ENCODE measurements at regions not wholly inside any gene's neighbourhood (a gene's known extent, or its start where the extent isn't known, plus 50 kb on each side); places are given as distances from the start of the nearest gene placed in this dataset.

DNA sequence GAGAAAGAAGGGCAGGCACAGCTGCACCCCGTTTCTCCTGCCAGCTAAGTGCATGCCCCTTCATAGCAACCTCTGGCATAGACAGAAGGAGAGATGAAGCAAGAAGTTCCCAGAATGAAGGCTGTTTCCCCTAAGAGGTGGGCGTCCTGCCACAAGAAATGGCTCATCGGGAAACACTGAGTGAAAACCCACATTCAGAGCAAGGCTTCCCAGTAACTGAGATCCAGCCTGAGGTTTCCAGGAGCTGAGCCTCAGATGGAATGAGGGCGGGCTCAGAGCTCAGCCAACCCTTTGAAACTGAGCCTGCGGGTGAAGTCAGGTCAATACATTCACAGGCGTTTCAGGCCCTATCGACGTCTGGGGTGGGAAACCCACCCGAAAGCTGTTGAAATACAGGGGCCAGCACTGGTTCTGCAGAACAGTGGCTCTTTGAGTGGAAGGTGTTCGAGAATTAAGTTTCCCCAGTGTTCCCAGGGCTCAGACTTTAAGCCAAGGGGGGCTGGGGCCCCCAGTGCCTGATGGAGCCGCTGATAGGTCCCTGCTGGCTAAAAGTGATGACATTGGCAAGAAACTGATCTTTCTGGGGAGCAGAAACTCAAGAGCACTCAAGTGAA, 510.2 kb downstream of the RPS24 start:
- DNase-seq (ENCODE audit: low read depth, low spot score) = no peak
- Histone ChIP-seq H4K20me1 (ENCODE audit: insufficient read depth) (no peaks in the 10 kb centered on the region), H3K4me3 (replicated peaks in 1 of 2; ENCODE audit: low read depth in 1 of 2, low read length in 2 of 2) (no peak overlapping the region), H3K36me3 (ENCODE audit: control insufficient read depth in 1 of 2, insufficient read depth in 2 of 2, low read length in 2 of 2) (no peaks in the 10 kb centered on the region), H3K27ac (ENCODE audit: low read depth, low read length) (no peak overlapping the region), H3K79me2 (ENCODE audit: insufficient read depth, low read length) (no peaks in the 10 kb centered on the region), H3K4me2 (ENCODE audit: low read length) (no peak overlapping the region), H3K27me3 (ENCODE audit: insufficient read depth, low read length) (peaks cover 14% of the 10 kb centered on the region; the same call in 1 of the 2 replicates), H3K9me3 (ENCODE audit: control insufficient read depth in 1 of 2, insufficient read depth in 1 of 2, low read depth in 1 of 2, low read length in 2 of 2) (no peaks in the 10 kb centered on the region), H3K9me2 (ENCODE audit: insufficient read depth) (no peaks in the 10 kb centered on the region), H3K4me1 (ENCODE audit: control insufficient read depth in 1 of 2, insufficient read depth in 2 of 2, low read length in 2 of 2) (no peaks in the 10 kb centered on the region), H2AFZ (ENCODE audit: low read depth, low read length, poor library complexity, severe bottlenecking) (no peak overlapping the region), H3K9ac (ENCODE audit: low read length) (no peak overlapping the region)
- intact Hi-C loops (cut with micrococcal nuclease) = no loop called here
- ChIA-PET RAD21 (ENCODE audit: low non-redundant PET in 1 of 2, low total read pairs in 2 of 2, uncharacterized antibody in 2 of 2, unreplicated experiment in 2 of 2) (no interaction called here), POLR2A (no interaction called here), CTCF (no interaction called here)
- ATAC-seq = no peak
- BruUV-seq (replicated peaks) = no TSS peak
- TF ChIP-seq JUND (IDR thresholded peaks at IDR 0.05) (no peak), YY1 (IDR thresholded peaks at IDR 0.05; ENCODE audit: extremely low read depth, insufficient replicate concordance, low read depth, low read length) (no peak), SP1 (IDR thresholded peaks at IDR 0.05; ENCODE audit: low read depth) (no peak), EZH2phosphoT487 (IDR thresholded peaks at IDR 0.05; ENCODE audit: borderline replicate concordance) (no peak), ZFX (IDR thresholded peaks at IDR 0.05) (no peak)

DNA sequence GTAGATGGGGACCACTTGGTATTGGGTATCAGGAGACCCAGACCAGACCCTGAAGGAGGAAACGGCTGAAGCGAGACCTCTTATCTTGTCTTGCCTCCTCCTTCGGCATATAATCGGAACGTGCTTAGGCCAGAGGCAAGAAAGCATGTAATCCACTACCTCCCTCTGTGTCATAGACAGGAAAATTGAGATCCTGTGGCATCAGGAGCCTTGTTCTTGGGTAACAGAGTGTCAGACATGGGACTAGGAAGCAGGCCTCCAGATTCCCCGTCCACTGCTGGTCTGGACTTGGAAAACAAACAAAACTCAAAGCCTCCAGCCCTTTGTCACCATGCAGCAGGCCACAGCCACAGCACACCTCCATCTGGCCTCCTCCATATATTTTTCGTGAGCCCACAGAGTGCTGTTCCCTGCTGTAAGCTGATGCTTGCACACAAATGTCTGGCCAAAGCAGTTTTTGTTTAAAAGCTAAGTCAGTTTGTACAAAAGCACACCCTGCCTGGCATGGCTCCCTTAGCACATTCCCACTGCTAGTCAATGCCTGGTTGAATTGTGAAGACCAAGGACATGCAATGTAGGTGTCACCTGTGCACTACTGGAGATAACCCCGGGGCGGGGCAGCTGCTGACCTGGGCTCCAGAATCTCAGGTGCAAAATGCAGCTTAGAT, 510.9 kb downstream of the RPS24 start:
- H3K27me3 ChIP-seq (ENCODE audit: insufficient read depth, low read length) = peaks cover 18% of the 10 kb centered on the region; the same call in 1 of the 2 replicates
- no peaks in the 10 kb centered on the region for H3K9me3 ChIP-seq (ENCODE audit: control insufficient read depth in 1 of 2, insufficient read depth in 1 of 2, low read depth in 1 of 2, low read length in 2 of 2)
- no peaks in the 10 kb centered on the region for H3K4me1 ChIP-seq (ENCODE audit: control insufficient read depth in 1 of 2, insufficient read depth in 2 of 2, low read length in 2 of 2)
- no peak overlapping the region for H2AFZ ChIP-seq (ENCODE audit: low read depth, low read length, poor library complexity, severe bottlenecking)
- intact Hi-C loops (cut with micrococcal nuclease) = no loop called here
- H3K27ac ChIP-seq (ENCODE audit: low read depth, low read length) = no peak overlapping the region
- ChIA-PET POLR2A (no interaction called here), CTCF (no interaction called here), RAD21 (ENCODE audit: low non-redundant PET in 1 of 2, low total read pairs in 2 of 2, uncharacterized antibody in 2 of 2, unreplicated experiment in 2 of 2) (no interaction called here)
- H3K4me2 ChIP-seq (ENCODE audit: low read length) = no peak overlapping the region
- H3K79me2 ChIP-seq (ENCODE audit: insufficient read depth, low read length) = no peaks in the 10 kb centered on the region
- no peak for DNase-seq (ENCODE audit: low read depth, low spot score)
- no TSS peak for BruUV-seq (replicated peaks)
- H3K4me3 ChIP-seq (replicated peaks in 1 of 2; ENCODE audit: low read depth in 1 of 2, low read length in 2 of 2) = no peak overlapping the region
- H3K9ac ChIP-seq (ENCODE audit: low read length) = no peak overlapping the region
- no peaks in the 10 kb centered on the region for H3K9me2 ChIP-seq (ENCODE audit: insufficient read depth)
- H4K20me1 ChIP-seq (ENCODE audit: insufficient read depth) = no peaks in the 10 kb centered on the region
- H3K36me3 ChIP-seq (ENCODE audit: control insufficient read depth in 1 of 2, insufficient read depth in 2 of 2, low read length in 2 of 2) = no peaks in the 10 kb centered on the region
- ATAC-seq = no peak
- TF ChIP-seq YY1 (IDR thresholded peaks at IDR 0.05; ENCODE audit: extremely low read depth, insufficient replicate concordance, low read depth, low read length) = no peak
- no peak for TF ChIP-seq FOSL1 (IDR thresholded peaks at IDR 0.05; ENCODE audit: low read depth)
- TF ChIP-seq SIN3A (IDR thresholded peaks at IDR 0.05; ENCODE audit: low read depth) = no peak
- TF ChIP-seq, protein P1, sequence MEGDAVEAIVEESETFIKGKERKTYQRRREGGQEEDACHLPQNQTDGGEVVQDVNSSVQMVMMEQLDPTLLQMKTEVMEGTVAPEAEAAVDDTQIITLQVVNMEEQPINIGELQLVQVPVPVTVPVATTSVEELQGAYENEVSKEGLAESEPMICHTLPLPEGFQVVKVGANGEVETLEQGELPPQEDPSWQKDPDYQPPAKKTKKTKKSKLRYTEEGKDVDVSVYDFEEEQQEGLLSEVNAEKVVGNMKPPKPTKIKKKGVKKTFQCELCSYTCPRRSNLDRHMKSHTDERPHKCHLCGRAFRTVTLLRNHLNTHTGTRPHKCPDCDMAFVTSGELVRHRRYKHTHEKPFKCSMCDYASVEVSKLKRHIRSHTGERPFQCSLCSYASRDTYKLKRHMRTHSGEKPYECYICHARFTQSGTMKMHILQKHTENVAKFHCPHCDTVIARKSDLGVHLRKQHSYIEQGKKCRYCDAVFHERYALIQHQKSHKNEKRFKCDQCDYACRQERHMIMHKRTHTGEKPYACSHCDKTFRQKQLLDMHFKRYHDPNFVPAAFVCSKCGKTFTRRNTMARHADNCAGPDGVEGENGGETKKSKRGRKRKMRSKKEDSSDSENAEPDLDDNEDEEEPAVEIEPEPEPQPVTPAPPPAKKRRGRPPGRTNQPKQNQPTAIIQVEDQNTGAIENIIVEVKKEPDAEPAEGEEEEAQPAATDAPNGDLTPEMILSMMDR (IDR thresholded peaks at IDR 0.05 in 2 of 3, conservative IDR thresholded peaks at IDR 0.05 in 1 of 3; ENCODE audit: borderline replicate concordance in 1 of 3, insufficient read depth in 1 of 3, low read depth in 2 of 3, low read length in 2 of 3) = no peak
- no peak for TF ChIP-seq ELF1 (IDR thresholded peaks at IDR 0.05; ENCODE audit: borderline replicate concordance, low read depth)
- TF ChIP-seq JUND (IDR thresholded peaks at IDR 0.05) = no peak
- TF ChIP-seq, protein P2, sequence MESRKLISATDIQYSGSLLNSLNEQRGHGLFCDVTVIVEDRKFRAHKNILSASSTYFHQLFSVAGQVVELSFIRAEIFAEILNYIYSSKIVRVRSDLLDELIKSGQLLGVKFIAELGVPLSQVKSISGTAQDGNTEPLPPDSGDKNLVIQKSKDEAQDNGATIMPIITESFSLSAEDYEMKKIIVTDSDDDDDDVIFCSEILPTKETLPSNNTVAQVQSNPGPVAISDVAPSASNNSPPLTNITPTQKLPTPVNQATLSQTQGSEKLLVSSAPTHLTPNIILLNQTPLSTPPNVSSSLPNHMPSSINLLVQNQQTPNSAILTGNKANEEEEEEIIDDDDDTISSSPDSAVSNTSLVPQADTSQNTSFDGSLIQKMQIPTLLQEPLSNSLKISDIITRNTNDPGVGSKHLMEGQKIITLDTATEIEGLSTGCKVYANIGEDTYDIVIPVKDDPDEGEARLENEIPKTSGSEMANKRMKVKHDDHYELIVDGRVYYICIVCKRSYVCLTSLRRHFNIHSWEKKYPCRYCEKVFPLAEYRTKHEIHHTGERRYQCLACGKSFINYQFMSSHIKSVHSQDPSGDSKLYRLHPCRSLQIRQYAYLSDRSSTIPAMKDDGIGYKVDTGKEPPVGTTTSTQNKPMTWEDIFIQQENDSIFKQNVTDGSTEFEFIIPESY (IDR thresholded peaks at IDR 0.05; ENCODE audit: extremely low read depth, insufficient replicate concordance, low read length) = no peak
- TF ChIP-seq SP1 (IDR thresholded peaks at IDR 0.05; ENCODE audit: low read depth) = no peak
- no peak for TF ChIP-seq EGR1 (IDR thresholded peaks at IDR 0.05; ENCODE audit: low read depth)

All from HCT116 (cell line).